ENCODE measurements at regions not wholly inside any gene's neighbourhood (a gene's known extent, or its start where the extent isn't known, plus 50 kb on each side); places are given as distances from the start of the nearest gene placed in this dataset.

DNA sequence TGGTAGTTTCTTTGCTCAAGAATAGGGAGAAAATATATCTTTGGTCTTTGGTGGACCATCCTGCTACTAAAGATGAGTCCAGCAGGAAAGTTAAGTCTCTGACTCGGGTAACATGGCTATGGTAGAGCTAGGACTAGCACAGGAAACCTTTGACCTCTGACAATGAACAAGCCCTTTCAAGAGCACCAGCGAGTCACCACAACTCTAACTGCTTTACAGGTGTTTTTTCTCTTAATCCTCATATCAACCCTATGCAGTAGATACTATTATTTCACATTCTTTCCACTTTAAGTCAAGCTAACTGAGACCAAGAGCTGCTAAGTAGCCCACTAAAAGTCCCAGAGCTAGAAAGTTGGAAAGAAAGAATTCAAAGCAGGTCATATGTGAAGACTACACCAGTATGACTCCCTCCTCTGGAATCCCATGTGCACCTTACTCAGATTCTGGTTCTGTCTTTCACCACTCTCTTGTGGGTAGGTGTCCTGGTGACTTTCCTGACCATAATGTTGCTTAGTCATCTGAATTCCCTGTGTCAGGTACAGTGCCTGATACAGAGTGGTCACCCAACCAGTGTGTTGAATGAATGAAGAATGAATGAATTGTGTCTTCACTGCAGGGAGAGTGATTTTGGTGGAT lies 53.8 kb upstream of the ME3 start:
- no peaks in the 10 kb centered on the region for H3K36me3 ChIP-seq
- DNase-seq (no peak), ATAC-seq (no peak)
- no peak overlapping the region for H3K27ac ChIP-seq
- H3K27me3 ChIP-seq: no peaks in the 10 kb centered on the region
- no peaks in the 10 kb centered on the region for H3K4me1 ChIP-seq
- H3K4me3 ChIP-seq: no peak overlapping the region
- TF ChIP-seq, protein P1, sequence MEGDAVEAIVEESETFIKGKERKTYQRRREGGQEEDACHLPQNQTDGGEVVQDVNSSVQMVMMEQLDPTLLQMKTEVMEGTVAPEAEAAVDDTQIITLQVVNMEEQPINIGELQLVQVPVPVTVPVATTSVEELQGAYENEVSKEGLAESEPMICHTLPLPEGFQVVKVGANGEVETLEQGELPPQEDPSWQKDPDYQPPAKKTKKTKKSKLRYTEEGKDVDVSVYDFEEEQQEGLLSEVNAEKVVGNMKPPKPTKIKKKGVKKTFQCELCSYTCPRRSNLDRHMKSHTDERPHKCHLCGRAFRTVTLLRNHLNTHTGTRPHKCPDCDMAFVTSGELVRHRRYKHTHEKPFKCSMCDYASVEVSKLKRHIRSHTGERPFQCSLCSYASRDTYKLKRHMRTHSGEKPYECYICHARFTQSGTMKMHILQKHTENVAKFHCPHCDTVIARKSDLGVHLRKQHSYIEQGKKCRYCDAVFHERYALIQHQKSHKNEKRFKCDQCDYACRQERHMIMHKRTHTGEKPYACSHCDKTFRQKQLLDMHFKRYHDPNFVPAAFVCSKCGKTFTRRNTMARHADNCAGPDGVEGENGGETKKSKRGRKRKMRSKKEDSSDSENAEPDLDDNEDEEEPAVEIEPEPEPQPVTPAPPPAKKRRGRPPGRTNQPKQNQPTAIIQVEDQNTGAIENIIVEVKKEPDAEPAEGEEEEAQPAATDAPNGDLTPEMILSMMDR (IDR thresholded peaks at IDR 0.05): no peak
- H3K9me3 ChIP-seq: peaks cover 0 to 22% of the 10 kb centered on the region in 2 donors
- intact Hi-C loops (cut with DNase I): no loop called here

DNA sequence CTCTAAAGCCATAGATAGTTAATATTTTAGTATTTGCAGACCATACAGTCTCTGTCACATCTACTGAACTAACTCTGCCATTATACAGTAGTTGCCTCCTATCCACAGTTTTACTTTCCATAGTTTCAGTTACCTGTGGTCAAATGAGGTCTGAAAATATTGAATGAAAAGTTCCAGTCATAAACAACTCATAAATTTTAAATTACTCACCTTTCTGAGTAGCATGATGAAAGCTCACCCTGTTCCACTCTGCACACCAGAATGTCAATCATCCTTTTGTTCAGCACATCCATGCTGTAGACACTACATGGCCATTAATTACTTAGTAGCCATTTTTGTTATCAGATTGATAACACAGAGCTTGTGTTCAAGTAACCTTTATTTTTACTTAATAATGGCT lies 51.7 kb upstream of the ME3 start:
- Histone ChIP-seq H3K4me1 (no peaks in the 10 kb centered on the region), H3K27ac (no peak overlapping the region), H3K27me3 (no peaks in the 10 kb centered on the region), H3K36me3 (no peaks in the 10 kb centered on the region), H3K4me3 (no peak overlapping the region), H3K9me3 (peaks cover 0 to 19% of the 10 kb centered on the region in 2 donors)
- TF ChIP-seq, protein P1 (IDR thresholded peaks at IDR 0.05): no peak
- ATAC-seq: no peak
- intact Hi-C loops (cut with DNase I): no loop called here
- DNase-seq: no peak

DNA sequence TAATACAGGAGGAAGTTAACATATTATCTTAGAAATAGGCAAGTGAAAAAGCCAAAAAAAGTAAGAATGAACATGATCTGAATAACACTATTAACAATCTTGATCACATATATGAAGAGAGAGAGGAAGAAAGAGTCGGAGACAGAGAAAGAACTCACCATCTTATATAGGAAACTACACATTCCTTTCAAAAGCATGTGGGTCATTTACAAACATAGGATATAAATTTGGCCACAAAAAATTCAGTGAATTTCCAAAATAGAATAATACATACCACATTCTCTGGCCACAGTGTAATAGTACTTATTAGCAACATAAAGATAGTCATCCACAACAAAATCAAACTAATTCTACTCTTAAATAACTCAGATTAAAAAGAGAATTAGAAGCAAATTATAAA lies 50.9 kb upstream of the ME3 start:
- Histone ChIP-seq H3K27ac (no peak overlapping the region), H3K4me3 (no peak overlapping the region), H3K27me3 (no peaks in the 10 kb centered on the region), H3K9me3 (peaks cover 0 to 19% of the 10 kb centered on the region in 2 donors), H3K4me1 (no peaks in the 10 kb centered on the region), H3K36me3 (no peaks in the 10 kb centered on the region)
- no peak for DNase-seq
- TF ChIP-seq, protein P1 (IDR thresholded peaks at IDR 0.05): no peak
- ATAC-seq: no peak
- intact Hi-C loops (cut with DNase I): no loop called here

DNA sequence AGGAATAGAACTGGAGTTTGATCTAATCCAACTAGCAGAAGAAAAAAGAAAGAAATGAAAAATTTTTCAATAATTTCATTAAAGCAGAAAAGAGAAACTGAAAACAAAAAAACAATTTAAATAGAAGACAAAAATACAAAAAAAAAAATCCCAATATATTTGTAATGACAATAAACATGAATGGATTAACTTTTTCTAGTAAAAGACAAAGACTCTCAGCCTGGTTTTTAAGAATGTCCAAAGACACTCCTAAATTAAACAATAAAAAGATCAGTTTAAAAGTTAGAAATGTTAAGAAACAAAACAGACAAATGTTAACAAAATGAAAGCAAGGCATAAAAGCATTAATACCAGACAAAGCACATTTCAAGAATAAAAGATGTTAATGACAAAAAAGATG lies 50.3 kb upstream of the ME3 start:
- H3K27ac ChIP-seq: peak overlapping the region in 1 of 2 donors; percentile 8
- no peaks in the 10 kb centered on the region for H3K27me3 ChIP-seq
- peaks cover 0 to 19% of the 10 kb centered on the region in 2 donors for H3K9me3 ChIP-seq
- intact Hi-C loops (cut with DNase I): no loop called here
- H3K4me3 ChIP-seq: no peak overlapping the region
- H3K4me1 ChIP-seq: no peaks in the 10 kb centered on the region
- TF ChIP-seq, protein P1 (IDR thresholded peaks at IDR 0.05): no peak
- DNase-seq: no peak
- no peak for ATAC-seq
- no peaks in the 10 kb centered on the region for H3K36me3 ChIP-seq
